PFSK-1 (cell line): ENCODE measurements at regions not wholly inside any gene's neighbourhood (a gene's known extent, or its start where the extent isn't known, plus 50 kb on each side); places are given as distances from the start of the nearest gene placed in this dataset.

Experiments
- FOXP2 ChIP-seq: optimal IDR thresholded peaks from 2 replicates; pipeline ENCODE3; 2011; ENCODE audit warnings: borderline replicate concordance, control low read depth, inconsistent platforms; ENCODE audit not compliant: insufficient read depth; ENCODE audit errors: extremely low read length, extremely low read depth
- POLR2AphosphoS5 ChIP-seq: IDR thresholded peaks from 2 replicates; pipeline ENCODE4 v1.6.1; 2012; ENCODE audit warnings: low read depth, mild to moderate bottlenecking, control low read depth, low read length, moderate library complexity
- SIN3A ChIP-seq: IDR thresholded peaks from 2 replicates; pipeline ENCODE4 v1.6.1; 2012; ENCODE audit warnings: mild to moderate bottlenecking, low read length, moderate library complexity, borderline replicate concordance; ENCODE audit not compliant: insufficient read depth
- TAF1 ChIP-seq: IDR thresholded peaks from 2 replicates; pipeline ENCODE4 v1.6.1; 2012; ENCODE audit warnings: low read length, control low read depth, borderline replicate concordance; ENCODE audit not compliant: insufficient read depth
- TF ChIP-seq, protein P1 (sequence below), 2 experiments: IDR thresholded peaks; 2 replicates each; pipeline versions ENCODE4 v1.6.1 to v1.8.0; 2011 to 2012; ENCODE audit warnings: low read depth in 2 of 2, low read length in 2 of 2, control low read depth in 1 of 2, inconsistent platforms in 1 of 2, mild to moderate bottlenecking in 1 of 2, moderate library complexity in 1 of 2; ENCODE audit not compliant: insufficient read depth in 1 of 2

DNA sequence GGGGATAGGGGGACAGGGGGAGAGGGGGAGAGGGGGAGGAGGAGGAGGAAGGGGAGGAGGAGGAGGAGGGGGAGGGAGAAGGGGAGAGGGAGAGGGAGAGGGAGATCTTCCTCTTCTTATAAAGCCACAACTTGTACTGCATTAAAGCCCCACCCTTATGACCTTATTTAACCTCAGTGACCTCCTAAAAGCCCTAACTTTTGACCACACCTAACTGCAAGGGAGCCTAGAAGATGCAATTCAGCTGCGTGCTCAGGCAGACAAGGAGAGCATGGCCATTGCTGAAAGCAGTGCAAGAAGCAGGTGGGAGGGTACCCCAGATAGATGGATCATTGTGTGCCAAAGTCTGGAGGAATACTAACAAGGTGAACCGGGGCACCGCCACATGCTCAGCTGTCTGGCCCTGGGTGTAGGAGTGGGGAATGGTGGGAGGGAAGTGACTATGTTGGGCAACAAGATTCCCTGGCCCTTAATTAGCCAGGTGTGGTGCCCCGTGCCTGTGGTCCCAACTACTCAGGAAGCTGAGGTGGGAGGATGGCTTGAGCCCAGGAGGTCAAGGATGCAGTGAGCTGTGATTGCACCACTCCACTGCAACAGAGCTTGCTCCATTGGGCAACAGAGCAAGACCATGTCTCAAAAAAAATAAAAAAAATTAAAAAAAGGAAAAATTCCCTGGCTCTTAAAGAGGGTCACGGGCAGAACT lies 125.4 kb upstream of the BOD1 start:
- TF ChIP-seq FOXP2 (no peak), TAF1 (no peak), POLR2AphosphoS5 (no peak), SIN3A (no peak)
- TF ChIP-seq, protein P1, sequence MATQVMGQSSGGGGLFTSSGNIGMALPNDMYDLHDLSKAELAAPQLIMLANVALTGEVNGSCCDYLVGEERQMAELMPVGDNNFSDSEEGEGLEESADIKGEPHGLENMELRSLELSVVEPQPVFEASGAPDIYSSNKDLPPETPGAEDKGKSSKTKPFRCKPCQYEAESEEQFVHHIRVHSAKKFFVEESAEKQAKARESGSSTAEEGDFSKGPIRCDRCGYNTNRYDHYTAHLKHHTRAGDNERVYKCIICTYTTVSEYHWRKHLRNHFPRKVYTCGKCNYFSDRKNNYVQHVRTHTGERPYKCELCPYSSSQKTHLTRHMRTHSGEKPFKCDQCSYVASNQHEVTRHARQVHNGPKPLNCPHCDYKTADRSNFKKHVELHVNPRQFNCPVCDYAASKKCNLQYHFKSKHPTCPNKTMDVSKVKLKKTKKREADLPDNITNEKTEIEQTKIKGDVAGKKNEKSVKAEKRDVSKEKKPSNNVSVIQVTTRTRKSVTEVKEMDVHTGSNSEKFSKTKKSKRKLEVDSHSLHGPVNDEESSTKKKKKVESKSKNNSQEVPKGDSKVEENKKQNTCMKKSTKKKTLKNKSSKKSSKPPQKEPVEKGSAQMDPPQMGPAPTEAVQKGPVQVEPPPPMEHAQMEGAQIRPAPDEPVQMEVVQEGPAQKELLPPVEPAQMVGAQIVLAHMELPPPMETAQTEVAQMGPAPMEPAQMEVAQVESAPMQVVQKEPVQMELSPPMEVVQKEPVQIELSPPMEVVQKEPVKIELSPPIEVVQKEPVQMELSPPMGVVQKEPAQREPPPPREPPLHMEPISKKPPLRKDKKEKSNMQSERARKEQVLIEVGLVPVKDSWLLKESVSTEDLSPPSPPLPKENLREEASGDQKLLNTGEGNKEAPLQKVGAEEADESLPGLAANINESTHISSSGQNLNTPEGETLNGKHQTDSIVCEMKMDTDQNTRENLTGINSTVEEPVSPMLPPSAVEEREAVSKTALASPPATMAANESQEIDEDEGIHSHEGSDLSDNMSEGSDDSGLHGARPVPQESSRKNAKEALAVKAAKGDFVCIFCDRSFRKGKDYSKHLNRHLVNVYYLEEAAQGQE (IDR thresholded peaks at IDR 0.05; ENCODE audit: insufficient read depth in 1 of 2, low read depth in 2 of 2, low read length in 2 of 2): no peak

DNA sequence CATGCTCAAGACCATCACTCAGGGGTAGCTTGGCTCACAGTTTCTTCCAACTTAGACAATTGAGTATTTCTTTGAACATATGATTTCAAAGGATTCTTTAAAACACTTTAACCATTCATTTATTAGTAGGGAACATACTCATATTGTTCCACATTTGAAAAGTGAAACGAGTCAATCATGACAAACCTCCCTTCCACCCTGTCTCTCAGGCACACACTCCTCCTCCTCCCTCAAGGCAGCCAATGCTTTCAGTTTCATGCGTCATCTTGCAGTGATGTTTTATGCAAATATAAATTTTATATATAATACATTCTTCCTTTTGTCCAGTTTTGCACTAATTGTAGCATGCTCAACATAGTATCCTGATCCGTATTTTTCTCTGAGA lies 126.0 kb upstream of the BOD1 start:
- TF ChIP-seq SIN3A (no peak), TAF1 (no peak), POLR2AphosphoS5 (no peak), FOXP2 (no peak)
- TF ChIP-seq, protein P1 (IDR thresholded peaks at IDR 0.05; ENCODE audit: insufficient read depth in 1 of 2, low read depth in 2 of 2, low read length in 2 of 2): no peak

DNA sequence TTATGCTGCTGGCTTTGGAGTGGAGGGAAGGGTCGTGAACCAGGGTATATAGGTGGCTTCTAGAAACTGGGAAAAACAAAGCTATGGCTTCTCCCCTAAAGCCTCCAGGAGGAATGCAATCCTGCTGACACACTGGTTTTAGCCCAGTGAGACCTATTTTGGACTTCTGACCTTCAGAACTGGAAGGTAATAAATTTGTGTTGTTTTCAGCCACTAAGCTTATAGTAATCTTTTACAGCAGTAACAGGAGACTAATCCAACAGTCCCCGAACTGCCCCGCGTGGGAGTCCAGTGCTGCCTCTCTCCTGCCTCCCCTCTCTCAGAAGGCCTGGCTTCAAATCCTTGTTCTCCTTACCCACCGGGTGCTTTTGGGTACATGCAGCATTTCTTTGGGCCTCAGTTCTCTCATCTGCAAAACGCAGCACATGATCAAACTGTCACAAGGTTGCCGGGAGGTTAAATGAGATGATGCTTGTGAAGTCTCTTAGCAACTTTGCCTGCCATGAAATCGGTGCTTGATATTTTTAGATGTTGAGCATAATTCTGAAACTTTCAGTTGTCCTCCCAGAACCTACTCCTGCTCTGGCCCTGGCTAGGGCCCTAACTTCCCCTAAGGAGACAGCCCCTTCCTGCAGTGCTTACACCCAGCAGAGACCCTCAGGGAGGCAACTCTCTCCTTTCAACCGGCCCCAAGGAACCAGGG lies 127.3 kb upstream of the BOD1 start:
- TF ChIP-seq, protein P1 (IDR thresholded peaks at IDR 0.05; ENCODE audit: insufficient read depth in 1 of 2, low read depth in 2 of 2, low read length in 2 of 2): no peak
- TF ChIP-seq FOXP2: no peak
- TF ChIP-seq POLR2AphosphoS5: no peak
- TF ChIP-seq SIN3A: no peak
- TF ChIP-seq TAF1: no peak

DNA sequence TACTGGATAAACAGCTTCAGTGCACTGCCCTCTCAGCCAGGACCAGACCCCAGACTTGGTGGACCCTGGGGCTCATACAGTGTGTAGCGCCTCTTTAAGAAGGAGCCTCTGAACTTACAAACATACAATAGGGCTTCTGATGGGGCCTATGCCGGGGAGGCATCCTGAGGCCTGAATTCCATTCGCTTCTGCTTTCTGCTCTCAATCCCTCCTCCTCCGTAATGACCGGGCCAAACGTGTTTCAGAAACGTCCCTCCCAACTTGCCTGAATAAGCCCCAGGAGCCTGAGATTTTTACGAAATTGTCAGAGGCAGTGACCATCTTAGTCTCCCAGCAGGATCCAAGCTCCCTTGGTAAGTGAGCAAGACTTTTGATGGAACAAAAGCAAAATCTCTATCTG lies 128.1 kb upstream of the BOD1 start:
- TF ChIP-seq, protein P1 (IDR thresholded peaks at IDR 0.05; ENCODE audit: insufficient read depth in 1 of 2, low read depth in 2 of 2, low read length in 2 of 2): no peak
- no peak for TF ChIP-seq TAF1
- no peak for TF ChIP-seq POLR2AphosphoS5
- TF ChIP-seq FOXP2: no peak
